ENCODE measurements at regions not wholly inside any gene's neighbourhood (a gene's known extent, or its start where the extent isn't known, plus 50 kb on each side); places are given as distances from the start of the nearest gene placed in this dataset.

DNA sequence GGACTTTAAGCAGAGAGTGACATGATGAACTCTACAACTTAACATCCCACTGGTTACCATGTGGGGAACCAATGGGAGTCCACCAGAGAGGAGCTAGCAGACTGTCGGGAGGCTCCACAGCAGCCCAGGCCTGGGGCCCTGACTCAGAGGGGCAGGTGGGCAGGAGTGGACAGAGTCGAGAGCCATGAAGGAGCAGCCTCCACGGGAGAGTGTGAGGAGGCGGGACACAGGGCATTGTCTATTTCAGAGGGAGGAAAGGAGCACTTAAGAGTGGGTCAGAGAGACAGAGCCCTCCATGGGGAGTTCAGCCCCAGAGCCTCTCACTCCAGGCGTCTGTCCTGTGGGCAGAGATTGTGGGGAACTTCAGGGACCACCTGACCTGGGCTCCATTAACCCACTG is 118.7 kb downstream of the CYP26B1 start:
- TF ChIP-seq CTBP1 (IDR thresholded peaks at IDR 0.05; ENCODE audit: borderline replicate concordance) (no peak), SUZ12 (IDR thresholded peaks at IDR 0.05) (no peak), FOXK2 (IDR thresholded peaks at IDR 0.05) (no peak), L3MBTL2 (conservative IDR thresholded peaks at IDR 0.05) (no peak), FOXM1 (IDR thresholded peaks at IDR 0.05; ENCODE audit: borderline replicate concordance) (no peak), LEF1 (IDR thresholded peaks at IDR 0.05; ENCODE audit: borderline replicate concordance) (no peak)

Measured in HEK293T (cell line).